HEK293T (cell line): ENCODE measurements at regions not wholly inside any gene's neighbourhood (a gene's known extent, or its start where the extent isn't known, plus 50 kb on each side); places are given as distances from the start of the nearest gene placed in this dataset.

Experiments used
- BHLHE40 ChIP-seq: fragments of 450-650 bp; IDR thresholded peaks from 2 replicates; pipeline ENCODE4 v1.6.1; 2016; ENCODE audit warnings: mild to moderate bottlenecking, moderate library complexity, borderline replicate concordance
- CTBP1 ChIP-seq: fragments of 450-650 bp; IDR thresholded peaks from 2 replicates; pipeline ENCODE4 v1.6.1; 2016; ENCODE audit warnings: borderline replicate concordance
- FOXA1 ChIP-seq: fragments of 450-650 bp; IDR thresholded peaks from 2 replicates; pipeline ENCODE4 v1.6.1; 2016; ENCODE audit warnings: mild to moderate bottlenecking
- FOXK2 ChIP-seq: fragments of 450-650 bp; IDR thresholded peaks from 2 replicates; pipeline ENCODE4 v1.6.1; 2016; ENCODE audit warnings: mild to moderate bottlenecking
- LEF1 ChIP-seq: fragments of 450-650 bp; IDR thresholded peaks from 2 replicates; pipeline ENCODE4 v1.6.1; 2017; ENCODE audit warnings: mild to moderate bottlenecking, borderline replicate concordance
- NFRKB ChIP-seq: fragments of 450-650 bp; IDR thresholded peaks from 2 replicates; pipeline ENCODE4 v1.6.1; 2016; ENCODE audit warnings: mild to moderate bottlenecking, moderate library complexity
- SP1 ChIP-seq: fragments of 450-650 bp; IDR thresholded peaks from 2 replicates; pipeline ENCODE4 v1.6.1; 2017
- SUZ12 ChIP-seq: fragments of 450-650 bp; IDR thresholded peaks from 2 replicates; pipeline ENCODE4 v1.6.1; 2016; ENCODE audit warnings: mild to moderate bottlenecking

GRCh38 chr6:90938122-90938521 is 351.2 kb upstream of the MAP3K7 start:
- no peak for TF ChIP-seq CTBP1
- TF ChIP-seq LEF1 = no peak
- no peak for TF ChIP-seq SP1
- no peak for TF ChIP-seq FOXK2
- no peak for TF ChIP-seq FOXA1
- no peak for TF ChIP-seq SUZ12
- no peak for TF ChIP-seq BHLHE40
- TF ChIP-seq NFRKB = no peak
